MM.1S (cell line): ENCODE measurements at regions not wholly inside any gene's neighbourhood (a gene's known extent, or its start where the extent isn't known, plus 50 kb on each side); places are given as distances from the start of the nearest gene placed in this dataset.

Experiments
- DNase-seq: peaks from one replicate; pipeline ENCODE4 v3.0.0-alpha.2; 2015
- H2AFZ ChIP-seq: fragments of 300-600 bp; sonication (generic); 2 replicates; pipeline ENCODE4 v1.6.0; 2016; ENCODE audit warnings: antibody characterized with exemption, low read length
- H3F3A ChIP-seq: fragments of 300-600 bp; sonication (generic); 2 replicates; pipeline ENCODE4 v1.6.1; 2016; ENCODE audit warnings: mild to moderate bottlenecking, antibody characterized with exemption, low read length, moderate library complexity, mixed read lengths; ENCODE audit not compliant: insufficient read depth
- H3K27ac ChIP-seq: fragments of 300-600 bp; sonication (generic); 2 replicates; pipeline ENCODE4 v1.5.1; 2016; ENCODE audit warnings: mild to moderate bottlenecking, low read length
- H3K27me3 ChIP-seq: fragments of 300-600 bp; sonication (generic); replicated peaks from 2 replicates; pipeline ENCODE4 v1.6.0; 2016; ENCODE audit warnings: low read length; ENCODE audit not compliant: insufficient read depth
- H3K36me3 ChIP-seq: fragments of 300-600 bp; sonication (generic); replicated peaks from 2 replicates; pipeline ENCODE4 v1.6.1; 2016; ENCODE audit warnings: mild to moderate bottlenecking, low read length, mixed read lengths; ENCODE audit not compliant: insufficient read depth
- H3K4me1 ChIP-seq: fragments of 300-600 bp; sonication (generic); 2 replicates; pipeline ENCODE4 v1.6.1; 2016; ENCODE audit warnings: low read length, mixed read lengths
- H3K4me2 ChIP-seq: fragments of 300-600 bp; sonication (generic); 2 replicates; pipeline ENCODE4 v1.6.0; 2016; ENCODE audit warnings: low read depth, low read length
- H3K4me3 ChIP-seq: fragments of 300-600 bp; sonication (generic); 2 replicates; pipeline ENCODE4 v1.5.1; 2016; ENCODE audit warnings: low read length, mixed read lengths
- H3K79me2 ChIP-seq: fragments of 300-600 bp; sonication (generic); 2 replicates; pipeline ENCODE4 v1.6.1; 2016; ENCODE audit warnings: mixed run types, low read length, mixed read lengths
- H3K9ac ChIP-seq: fragments of 300-600 bp; sonication (generic); 2 replicates; pipeline ENCODE4 v1.6.1; 2016; ENCODE audit warnings: low read length, mixed read lengths
- H3K9me2 ChIP-seq: fragments of 300-600 bp; sonication (generic); replicated peaks from 2 replicates; pipeline ENCODE4 v1.6.1; 2016; ENCODE audit warnings: mild to moderate bottlenecking, low read length, mixed read lengths; ENCODE audit not compliant: insufficient read depth
- H3K9me3 ChIP-seq: fragments of 300-600 bp; sonication (generic); replicated peaks from 2 replicates; pipeline ENCODE4 v1.6.1; 2016; ENCODE audit warnings: mild to moderate bottlenecking, low read length, mixed read lengths; ENCODE audit not compliant: insufficient read depth
- H4K20me1 ChIP-seq: fragments of 300-600 bp; sonication (generic); 2 replicates; pipeline ENCODE4 v1.6.1; 2016; ENCODE audit warnings: mild to moderate bottlenecking, low read length, moderate library complexity, mixed read lengths; ENCODE audit not compliant: insufficient read depth
- EZH2 ChIP-seq: fragments of 300-600 bp; sonication (generic); optimal IDR thresholded peaks from 2 replicates; pipeline ENCODE3; 2017; ENCODE audit warnings: low read depth, mild to moderate bottlenecking, antibody characterized with exemption, low read length, mixed read lengths
- EZH2phosphoT487 ChIP-seq: fragments of 300-600 bp; sonication (generic); IDR thresholded peaks from 2 replicates; pipeline ENCODE4 v1.6.1; 2018; ENCODE audit warnings: antibody characterized with exemption, low read length
- TF ChIP-seq, protein P1 (sequence below): fragments of 300-600 bp; sonication (generic); IDR thresholded peaks from 2 replicates; pipeline ENCODE4 v1.5.1; 2016; ENCODE audit warnings: antibody characterized with exemption, low read length, mixed read lengths

DNA sequence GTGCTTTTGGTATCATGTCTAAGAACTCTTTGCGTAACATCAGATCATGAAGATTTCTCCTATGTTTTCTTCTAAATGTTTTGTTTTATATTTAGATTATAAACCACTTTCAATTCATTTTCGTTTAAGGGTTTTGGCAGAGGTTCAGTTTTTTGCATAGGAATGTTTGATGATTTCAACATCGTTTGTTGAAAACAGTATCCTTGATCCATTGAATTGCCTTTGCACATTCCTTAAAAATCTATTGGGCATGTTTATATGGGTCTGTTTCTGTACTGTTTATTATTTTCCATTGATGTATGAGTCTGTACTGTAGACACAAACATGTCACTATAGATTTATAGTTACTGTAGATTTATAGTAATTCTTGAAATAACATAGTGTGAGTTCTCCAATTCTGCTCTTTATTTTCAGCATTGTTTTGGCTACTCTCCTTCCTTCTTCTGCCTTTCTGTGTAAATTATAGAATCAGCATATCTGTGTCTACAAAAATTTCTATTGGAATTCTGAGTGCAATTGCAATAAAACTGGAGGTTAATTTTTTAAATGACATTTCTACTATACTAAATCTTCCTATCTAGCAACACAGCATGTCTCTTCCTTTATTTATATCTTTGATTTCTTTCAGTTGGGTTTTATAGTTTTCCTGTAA is 374.0 kb downstream of the SV2B start:
- no peak for DNase-seq
- H3K4me1 ChIP-seq = peaks cover 16% of the 10 kb centered on the region
- no peaks in the 10 kb centered on the region for H3K79me2 ChIP-seq
- no peak overlapping the region for H3K27ac ChIP-seq
- no peak overlapping the region for H3K4me2 ChIP-seq
- peaks cover 2% of the 10 kb centered on the region; the same call in 1 of the 2 replicates for H3F3A ChIP-seq
- no peaks in the 10 kb centered on the region for H4K20me1 ChIP-seq
- H3K9me3 ChIP-seq = no peaks in the 10 kb centered on the region
- no peaks in the 10 kb centered on the region for H3K27me3 ChIP-seq
- no peaks in the 10 kb centered on the region for H3K36me3 ChIP-seq
- no peak for TF ChIP-seq EZH2phosphoT487
- no peak overlapping the region for H3K9ac ChIP-seq
- no peaks in the 10 kb centered on the region for H3K9me2 ChIP-seq
- H2AFZ ChIP-seq = no peak overlapping the region
- no peak overlapping the region for H3K4me3 ChIP-seq

DNA sequence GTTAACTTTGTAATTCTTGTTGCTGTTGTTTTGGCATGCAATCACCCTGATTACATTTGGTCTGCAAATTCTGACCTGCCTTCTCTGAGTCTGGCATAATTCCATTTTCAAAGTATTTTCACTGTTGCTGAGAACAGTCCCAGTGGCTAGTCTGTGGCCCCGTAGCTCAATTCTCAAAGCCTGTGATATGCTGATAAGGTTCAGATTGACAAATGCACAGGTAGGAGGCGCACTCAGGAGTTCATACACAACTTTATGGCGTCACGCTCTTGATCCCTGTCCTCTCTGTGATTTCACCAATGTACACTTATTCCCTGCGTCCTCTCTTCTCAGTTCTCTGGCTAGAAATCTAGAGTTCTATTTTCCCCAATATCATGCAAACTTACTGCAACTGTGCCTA is 376.6 kb upstream of the SLCO3A1 start:
- Histone ChIP-seq H3K9me2 (no peaks in the 10 kb centered on the region), H2AFZ (no peak overlapping the region), H3K9me3 (no peaks in the 10 kb centered on the region), H3K4me1 (peaks cover 10% of the 10 kb centered on the region), H3K9ac (no peak overlapping the region), H3K36me3 (no peaks in the 10 kb centered on the region), H3K4me3 (no peak overlapping the region), H3K27ac (no peak overlapping the region), H3K27me3 (no peaks in the 10 kb centered on the region), H3K79me2 (no peaks in the 10 kb centered on the region), H4K20me1 (no peaks in the 10 kb centered on the region), H3F3A (peaks cover 2% of the 10 kb centered on the region; the same call in 1 of the 2 replicates), H3K4me2 (no peak overlapping the region)
- DNase-seq = no peak
- TF ChIP-seq EZH2 (no peak), EZH2phosphoT487 (no peak)
- TF ChIP-seq, protein P1, sequence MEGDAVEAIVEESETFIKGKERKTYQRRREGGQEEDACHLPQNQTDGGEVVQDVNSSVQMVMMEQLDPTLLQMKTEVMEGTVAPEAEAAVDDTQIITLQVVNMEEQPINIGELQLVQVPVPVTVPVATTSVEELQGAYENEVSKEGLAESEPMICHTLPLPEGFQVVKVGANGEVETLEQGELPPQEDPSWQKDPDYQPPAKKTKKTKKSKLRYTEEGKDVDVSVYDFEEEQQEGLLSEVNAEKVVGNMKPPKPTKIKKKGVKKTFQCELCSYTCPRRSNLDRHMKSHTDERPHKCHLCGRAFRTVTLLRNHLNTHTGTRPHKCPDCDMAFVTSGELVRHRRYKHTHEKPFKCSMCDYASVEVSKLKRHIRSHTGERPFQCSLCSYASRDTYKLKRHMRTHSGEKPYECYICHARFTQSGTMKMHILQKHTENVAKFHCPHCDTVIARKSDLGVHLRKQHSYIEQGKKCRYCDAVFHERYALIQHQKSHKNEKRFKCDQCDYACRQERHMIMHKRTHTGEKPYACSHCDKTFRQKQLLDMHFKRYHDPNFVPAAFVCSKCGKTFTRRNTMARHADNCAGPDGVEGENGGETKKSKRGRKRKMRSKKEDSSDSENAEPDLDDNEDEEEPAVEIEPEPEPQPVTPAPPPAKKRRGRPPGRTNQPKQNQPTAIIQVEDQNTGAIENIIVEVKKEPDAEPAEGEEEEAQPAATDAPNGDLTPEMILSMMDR = no peak

DNA sequence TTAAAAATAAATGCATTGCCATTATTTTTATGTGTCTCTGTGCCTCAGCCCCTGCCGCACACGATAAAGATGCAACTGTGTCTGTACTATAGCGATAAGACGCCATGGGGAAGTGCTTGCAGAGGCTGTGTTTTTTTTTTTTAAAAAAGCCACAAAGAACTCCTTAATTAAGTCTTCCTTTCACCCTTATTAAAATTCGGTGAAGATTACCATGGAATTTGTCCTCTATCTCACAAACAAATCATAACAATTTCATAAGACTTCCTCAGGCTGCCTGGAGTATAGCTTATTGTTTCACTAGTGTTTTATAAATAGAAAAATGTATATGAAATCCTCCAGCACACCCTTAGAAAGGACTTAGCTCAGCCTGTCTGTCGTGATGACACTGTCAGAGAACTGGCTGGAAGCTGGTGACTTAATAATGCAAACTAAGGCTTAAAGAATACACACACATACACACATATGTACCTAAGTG is 374.8 kb upstream of the SLCO3A1 start:
- no peak overlapping the region for H2AFZ ChIP-seq
- H3K9me3 ChIP-seq = no peaks in the 10 kb centered on the region
- H3K4me1 ChIP-seq = peaks cover 10% of the 10 kb centered on the region
- H3K36me3 ChIP-seq = no peaks in the 10 kb centered on the region
- H3K9ac ChIP-seq = no peak overlapping the region
- no peak overlapping the region for H3K27ac ChIP-seq
- DNase-seq = no peak
- no peaks in the 10 kb centered on the region for H3K27me3 ChIP-seq
- H3K79me2 ChIP-seq = no peaks in the 10 kb centered on the region
- peaks cover 5% of the 10 kb centered on the region for H3F3A ChIP-seq
- no peak overlapping the region for H3K4me3 ChIP-seq
- H3K9me2 ChIP-seq = no peaks in the 10 kb centered on the region
- H3K4me2 ChIP-seq = no peak overlapping the region
- no peaks in the 10 kb centered on the region for H4K20me1 ChIP-seq
- TF ChIP-seq EZH2 (no peak), EZH2phosphoT487 (no peak)
- TF ChIP-seq, protein P1 = no peak

- H3K27ac ChIP-seq = no peak overlapping the region
- no peak for TF ChIP-seq EZH2
- TF ChIP-seq, protein P1 = no peak
- TF ChIP-seq EZH2phosphoT487 = no peak
These were observed 373.1 kb upstream of the SLCO3A1 start for GRCh38 chr15:91480426-91480825.

More at GRCh38 chr15:91480426-91480825, 373.1 kb upstream of the SLCO3A1 start:
- Histone ChIP-seq H3F3A (peaks cover 5% of the 10 kb centered on the region), H4K20me1 (no peaks in the 10 kb centered on the region), H3K9me2 (no peaks in the 10 kb centered on the region), H3K79me2 (no peaks in the 10 kb centered on the region), H3K4me1 (peaks cover 10% of the 10 kb centered on the region), H3K27me3 (no peaks in the 10 kb centered on the region), H3K9me3 (no peaks in the 10 kb centered on the region), H3K4me3 (no peak overlapping the region), H2AFZ (no peak overlapping the region), H3K36me3 (no peaks in the 10 kb centered on the region), H3K9ac (no peak overlapping the region), H3K4me2 (no peak overlapping the region)
- no peak for DNase-seq
